Spleen (tissue), 11 donors: ENCODE measurements at regions not wholly inside any gene's neighbourhood (a gene's known extent, or its start where the extent isn't known, plus 50 kb on each side); places are given as distances from the start of the nearest gene placed in this dataset.

Experiments used
- DNase-seq: peaks from one replicate; pipeline ENCODE4 v3.0.0-alpha.2; 2020
- H3K27ac ChIP-seq, 8 donors: fragments of 200-600 bp; sonication (generic) in 7 of 8; 1 replicate in 4 of 8; 2 replicates in 4 of 8; pipeline versions ENCODE4 v1.5.0 to v1.8.0; 2016 to 2021; ENCODE audit warnings: inconsistent platforms in 4 of 8, mild to moderate bottlenecking in 4 of 8, moderate library complexity in 1 of 8
- H3K27me3 ChIP-seq, 7 donors: fragments of 200-600 bp; sonication (generic) in 6 of 7; replicated peaks in 1 of 7; 1 replicate in 4 of 7; 2 replicates in 3 of 7; pipeline versions ENCODE4 v1.5.0 to v1.8.0; 2016 to 2021; ENCODE audit warnings: inconsistent platforms in 3 of 7, mild to moderate bottlenecking in 1 of 7
- H3K36me3 ChIP-seq, 6 donors: fragments of 200-600 bp; sonication (generic) in 5 of 6; 1 replicate in 4 of 6; 2 replicates in 2 of 6; pipeline versions ENCODE4 v1.5.0 to v1.8.0; 2016 to 2021; ENCODE audit warnings: inconsistent platforms in 2 of 6
- H3K4me1 ChIP-seq, 6 donors: fragments of 200-600 bp; sonication (generic) in 5 of 6; 1 replicate in 3 of 6; 2 replicates in 3 of 6; pipeline versions ENCODE4 v1.5.0 to v1.8.0; 2016 to 2021; ENCODE audit warnings: inconsistent platforms in 3 of 6
- H3K4me3 ChIP-seq, 8 donors: fragments of 200-600 bp; sonication (generic) in 7 of 8; 1 replicate in 4 of 8; 2 replicates in 4 of 8; pipeline versions ENCODE4 v1.5.0 to v1.8.0; 2016 to 2021; ENCODE audit warnings: inconsistent platforms in 4 of 8, mild to moderate bottlenecking in 4 of 8, moderate library complexity in 2 of 8
- H3K9me3 ChIP-seq, 8 donors: fragments of 200-600 bp; sonication (generic) in 7 of 8; 1 replicate in 4 of 8; 2 replicates in 4 of 8; pipeline versions ENCODE4 v1.5.0 to v1.8.0; 2016 to 2021; ENCODE audit warnings: inconsistent platforms in 4 of 8
- POLR2A ChIP-seq, 3 donors: fragments of 450-650 bp; IDR thresholded peaks; one replicate each; pipeline ENCODE4 v1.5.1; 2017; ENCODE audit warnings: antibody characterized with exemption in 3 of 3, mild to moderate bottlenecking in 1 of 3
- POLR2AphosphoS5 ChIP-seq, 3 donors: sonication (generic); formaldehyde crosslinking; IDR thresholded peaks; one replicate each; pipeline ENCODE4 v1.5.1; 2017; ENCODE audit warnings: antibody characterized with exemption in 3 of 3
- WGBS, 5 donors: extraction: QIAGEN DNeasy Blood & Tissue Kit in 3 of 5; methylation state at CpG; one replicate each; pipeline versions ENCODE4 v1.1.5 to v1.1.7; 2013 to 2018; 5-methylcytosine and 5-hydroxymethylcytosine counted together
- intact Hi-C: fragments of 100-400 bp; cut with DNase I; formaldehyde crosslinking; loops from one replicate; pipeline ENCODE4 v1.15.0; 2023; ENCODE audit warnings: low total_unique reads
- TF ChIP-seq, protein P1 (sequence below), 11 experiments: fragments of 200-600 bp in 7 of 11; fragments of 450-650 bp in 4 of 11; sonication (generic) in 4 of 11; IDR thresholded peaks in 8 of 11; conservative IDR thresholded peaks in 3 of 11; 1 replicate in 7 of 11; 2 replicates in 4 of 11; pipeline versions ENCODE4 v1.4.0 to v1.8.0; 2016 to 2021; ENCODE audit warnings: antibody characterized with exemption in 11 of 11, inconsistent platforms in 4 of 11, mild to moderate bottlenecking in 1 of 11
- donor health status: healthy with polysubstance abuse.
- donor health status: DM: no; HTN: no; CAD: no; lungs with moderate emphysema.
- donor health status: DM: no; HTN: no; CAD: no.
- donor health status: Bipolar disorder and iron deficiency.
- donor health status: healthy.
- donor health status: DM: no; HTN: no; CAD: no.
- donor health status: DM: yes; HTN: yes; CAD: no.

DNA sequence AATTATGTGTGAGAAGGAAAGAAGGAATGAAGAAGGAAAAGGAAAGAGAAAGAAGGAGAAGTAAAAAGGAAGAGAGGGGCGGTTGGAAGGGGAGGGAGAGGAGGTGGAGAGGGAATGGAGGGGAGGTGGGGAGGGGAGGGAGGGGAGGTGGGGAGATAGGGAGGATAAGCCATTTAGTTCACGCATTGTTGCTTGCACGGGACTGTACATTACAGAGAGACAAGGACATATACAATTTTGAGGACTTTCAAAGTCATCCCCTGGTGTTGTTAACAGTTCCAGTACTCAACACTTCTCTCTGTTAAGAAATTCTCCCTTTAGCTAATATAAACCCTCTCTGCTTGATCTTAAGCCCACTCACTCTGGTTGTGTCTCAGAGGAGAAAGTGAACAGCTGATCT, 312.5 kb downstream of the GRIN2B start:
- Histone ChIP-seq H3K4me1 (peaks cover 0 to 6% (median 0%) of the 10 kb centered on the region in 6 donors), H3K27ac (no peak overlapping the region), H3K9me3 (no peaks in the 10 kb centered on the region), H3K36me3 (no peaks in the 10 kb centered on the region), H3K27me3 (peaks cover 0 to 3% (median 0%) of the 10 kb centered on the region in 7 donors), H3K4me3 (no peak overlapping the region)
- 74 to 90% (median 84%) methylated on average over 3 of the region's 3 CpGs for WGBS, 5 donors
- TF ChIP-seq, protein P1, sequence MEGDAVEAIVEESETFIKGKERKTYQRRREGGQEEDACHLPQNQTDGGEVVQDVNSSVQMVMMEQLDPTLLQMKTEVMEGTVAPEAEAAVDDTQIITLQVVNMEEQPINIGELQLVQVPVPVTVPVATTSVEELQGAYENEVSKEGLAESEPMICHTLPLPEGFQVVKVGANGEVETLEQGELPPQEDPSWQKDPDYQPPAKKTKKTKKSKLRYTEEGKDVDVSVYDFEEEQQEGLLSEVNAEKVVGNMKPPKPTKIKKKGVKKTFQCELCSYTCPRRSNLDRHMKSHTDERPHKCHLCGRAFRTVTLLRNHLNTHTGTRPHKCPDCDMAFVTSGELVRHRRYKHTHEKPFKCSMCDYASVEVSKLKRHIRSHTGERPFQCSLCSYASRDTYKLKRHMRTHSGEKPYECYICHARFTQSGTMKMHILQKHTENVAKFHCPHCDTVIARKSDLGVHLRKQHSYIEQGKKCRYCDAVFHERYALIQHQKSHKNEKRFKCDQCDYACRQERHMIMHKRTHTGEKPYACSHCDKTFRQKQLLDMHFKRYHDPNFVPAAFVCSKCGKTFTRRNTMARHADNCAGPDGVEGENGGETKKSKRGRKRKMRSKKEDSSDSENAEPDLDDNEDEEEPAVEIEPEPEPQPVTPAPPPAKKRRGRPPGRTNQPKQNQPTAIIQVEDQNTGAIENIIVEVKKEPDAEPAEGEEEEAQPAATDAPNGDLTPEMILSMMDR (IDR thresholded peaks at IDR 0.05 in 8 of 11, conservative IDR thresholded peaks at IDR 0.05 in 3 of 11), result no peak
- TF ChIP-seq POLR2A (IDR thresholded peaks at IDR 0.05) (no peak), POLR2AphosphoS5 (IDR thresholded peaks at IDR 0.05) (no peak)
- intact Hi-C loops, result loop anchor here (10.0 kb wide), 1 partner anchor 384 kb away; no protein-coding TSS in a partner anchor
- no peak for DNase-seq

DNA sequence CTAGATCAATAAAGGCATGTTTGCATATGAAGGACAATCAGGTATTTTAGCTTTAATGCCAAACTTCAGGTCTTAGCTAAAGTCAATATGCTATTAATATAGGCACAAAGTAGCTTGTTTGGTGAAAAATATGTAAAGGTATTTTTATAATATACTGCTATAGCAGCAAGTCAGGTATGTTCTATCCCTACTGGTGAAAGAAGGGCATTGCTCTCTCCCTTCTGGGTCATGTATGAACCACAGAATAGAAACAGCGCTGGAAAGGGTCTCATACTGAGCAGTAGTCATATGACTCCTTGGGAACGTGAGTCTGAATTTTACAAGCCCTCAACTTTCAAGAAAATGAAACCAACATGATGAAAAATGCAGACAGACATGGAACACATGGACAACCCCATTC, 314.6 kb downstream of the GRIN2B start:
- H3K9me3 ChIP-seq, result no peaks in the 10 kb centered on the region
- intact Hi-C loops, result loop anchor here (10.0 kb wide), 1 partner anchor 382 kb away; no protein-coding TSS in a partner anchor
- 55 to 80% (median 74%) methylated on average over 2 of the region's 2 CpGs for WGBS, 5 donors
- H3K4me3 ChIP-seq, result no peak overlapping the region
- TF ChIP-seq, protein P1 (IDR thresholded peaks at IDR 0.05 in 8 of 11, conservative IDR thresholded peaks at IDR 0.05 in 3 of 11), result peak in 1 of 11 experiments; percentile 9
- no peak for TF ChIP-seq POLR2A (IDR thresholded peaks at IDR 0.05)
- H3K36me3 ChIP-seq, result no peaks in the 10 kb centered on the region
- no peak for DNase-seq
- peaks cover 0 to 3% (median 0%) of the 10 kb centered on the region in 7 donors for H3K27me3 ChIP-seq
- H3K4me1 ChIP-seq, result peaks cover 0 to 6% (median 0%) of the 10 kb centered on the region in 6 donors
- H3K27ac ChIP-seq, result no peak overlapping the region

DNA sequence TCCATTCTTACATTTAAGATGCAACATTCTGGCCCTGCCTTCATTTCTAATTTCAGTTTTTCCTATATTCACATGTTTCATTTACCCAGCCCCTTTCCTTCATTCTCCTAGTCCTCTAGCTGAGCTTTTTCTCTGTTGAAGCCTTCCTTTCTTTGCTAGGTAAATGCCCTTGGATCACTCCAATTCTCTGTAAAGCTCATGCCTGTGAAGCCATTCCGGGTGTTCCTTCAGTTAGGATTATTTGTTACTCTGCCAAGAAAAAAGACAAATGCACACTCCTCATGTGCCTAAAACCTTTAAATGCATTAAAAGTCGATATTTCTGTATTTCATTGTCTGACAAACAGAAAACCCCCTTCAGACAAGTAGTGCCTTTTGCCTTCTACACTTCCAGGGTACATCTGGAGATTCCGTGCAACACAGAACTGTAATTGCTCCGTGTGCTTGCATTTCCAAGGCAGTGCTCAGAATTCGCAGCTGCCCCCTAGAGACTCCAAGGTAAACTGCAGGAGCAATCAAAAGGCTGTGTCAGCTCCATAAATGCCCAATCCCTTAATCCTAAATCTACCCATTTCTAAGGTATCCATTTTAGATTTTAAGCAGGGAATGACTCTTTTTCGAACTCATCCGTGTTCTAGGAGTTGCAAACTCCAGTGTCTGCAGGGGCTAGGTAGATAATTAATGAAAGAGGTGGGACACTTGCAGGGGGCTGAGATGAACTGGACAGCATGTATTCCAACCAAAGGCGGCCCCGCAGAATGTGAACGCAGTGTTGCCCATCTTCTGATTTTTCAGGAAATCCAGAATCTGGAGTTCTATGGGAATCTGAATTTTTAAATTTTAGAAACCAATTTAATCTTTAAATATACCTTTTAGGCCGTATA, 320.2 kb downstream of the GRIN2B start:
- H3K36me3 ChIP-seq, result no peaks in the 10 kb centered on the region
- H3K27ac ChIP-seq, result no peak overlapping the region
- WGBS, 5 donors, result 42 to 47% (median 42%) methylated on average over 11 of the region's 11 CpGs
- no peaks in the 10 kb centered on the region for H3K9me3 ChIP-seq
- DNase-seq, result no peak
- no peak overlapping the region for H3K4me3 ChIP-seq
- peaks cover 0 to 5% (median 2%) of the 10 kb centered on the region in 6 donors for H3K4me1 ChIP-seq
- TF ChIP-seq, protein P1 (IDR thresholded peaks at IDR 0.05 in 8 of 11, conservative IDR thresholded peaks at IDR 0.05 in 3 of 11), result peak; percentile 35 to 81 (median 63)
- TF ChIP-seq POLR2AphosphoS5 (IDR thresholded peaks at IDR 0.05) (no peak), POLR2A (IDR thresholded peaks at IDR 0.05) (no peak)
- H3K27me3 ChIP-seq, result no peaks in the 10 kb centered on the region
- intact Hi-C loops, result loop anchor here (10.0 kb wide), 1 partner anchor 376 kb away; no protein-coding TSS in a partner anchor

DNA sequence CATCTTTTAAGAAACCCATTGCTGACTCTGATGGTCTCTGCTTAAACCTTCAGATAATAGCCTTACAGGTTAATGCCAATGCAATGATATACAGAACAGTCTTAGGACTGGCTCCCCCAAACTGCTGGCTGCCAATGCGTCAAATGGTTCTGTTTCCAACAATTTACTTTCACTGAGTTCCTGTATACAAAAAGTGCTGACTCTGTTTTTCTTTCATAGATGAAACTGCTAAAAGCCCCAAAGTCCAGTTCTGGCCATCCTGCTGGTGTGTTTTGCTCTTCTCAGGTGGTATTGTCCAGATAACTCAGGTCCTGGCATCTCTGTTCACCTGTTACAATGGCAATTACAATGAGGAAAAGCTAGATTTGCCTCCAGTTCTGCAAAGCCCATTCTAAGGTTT, 326.9 kb downstream of the GRIN2B start:
- TF ChIP-seq POLR2A (IDR thresholded peaks at IDR 0.05) (no peak), POLR2AphosphoS5 (IDR thresholded peaks at IDR 0.05) (no peak)
- TF ChIP-seq, protein P1 (IDR thresholded peaks at IDR 0.05 in 8 of 11, conservative IDR thresholded peaks at IDR 0.05 in 3 of 11), result no peak

More for the DNA sequence above, 326.9 kb downstream of the GRIN2B start:
- 86 to 95% (median 90%) methylated on average over 1 of the region's 1 CpG for WGBS, 5 donors
- Histone ChIP-seq H3K4me3 (no peak overlapping the region), H3K27me3 (no peaks in the 10 kb centered on the region), H3K9me3 (no peaks in the 10 kb centered on the region), H3K36me3 (no peaks in the 10 kb centered on the region), H3K27ac (no peak overlapping the region), H3K4me1 (no peaks in the 10 kb centered on the region)
- intact Hi-C loops, result loop anchor here (10.0 kb wide), 1 partner anchor 280 kb away; no protein-coding TSS in a partner anchor
- no peak for DNase-seq
